Fibroblast of skin of left quadriceps (primary cell): ENCODE measurements at regions not wholly inside any gene's neighbourhood (a gene's known extent, or its start where the extent isn't known, plus 50 kb on each side); places are given as distances from the start of the nearest gene placed in this dataset.
"Not testable (repeated sequence)": the region's sequence is repeated elsewhere in the genome, so short reads cannot be mapped to it uniquely, and the experiment has no call there.

Experiments
- DNase-seq, 2 experiments: peaks; one replicate each; pipeline ENCODE4 v3.0.0-alpha.2; 2013; ENCODE audit warnings: low read depth in 2 of 2

DNA sequence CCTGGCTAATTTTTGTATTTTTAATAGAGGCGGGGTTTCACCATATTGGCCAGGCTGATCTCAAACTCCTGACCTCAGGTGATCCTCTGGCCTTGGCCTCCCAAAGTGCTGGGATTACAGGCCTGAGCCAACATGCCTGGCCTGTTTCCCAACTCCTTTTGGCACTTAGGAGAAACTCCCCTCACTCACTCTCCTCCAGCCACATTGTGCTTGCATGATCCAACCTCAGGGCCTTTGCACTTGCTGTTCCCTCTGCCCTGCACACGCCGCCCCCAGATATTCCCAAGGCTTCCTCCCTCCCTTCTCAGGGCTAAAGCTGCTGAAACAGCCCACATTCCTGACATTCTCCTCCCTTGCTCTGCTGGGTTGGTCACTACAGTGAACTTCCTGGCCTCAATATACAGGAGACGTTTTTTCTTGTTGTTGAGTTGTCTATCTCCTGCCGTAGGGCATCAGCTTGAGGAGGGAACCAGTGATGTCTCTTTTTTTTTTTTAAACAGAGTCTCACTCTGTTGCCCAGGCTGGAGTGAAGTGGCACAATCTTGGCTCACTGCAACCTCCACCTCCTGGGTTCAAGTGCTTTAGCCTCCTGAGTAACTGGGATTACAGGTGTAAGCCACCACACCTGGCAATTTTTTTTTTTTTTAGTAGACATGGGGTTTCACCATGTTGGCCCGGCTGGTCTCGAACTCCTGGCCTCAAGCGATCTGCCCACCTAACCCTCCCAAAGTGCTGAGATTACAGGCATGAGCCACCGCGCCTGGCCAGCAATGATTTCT, 61.4 kb upstream of the PTPN1 start:
- DNase-seq: not testable (repeated sequence)

GRCh38 chr20:50449738-50450492, 60.3 kb upstream of the PTPN1 start:
- no peak for DNase-seq

GRCh38 chr20:50450493-50450826, 59.7 kb upstream of the PTPN1 start:
- DNase-seq: no peak

DNA sequence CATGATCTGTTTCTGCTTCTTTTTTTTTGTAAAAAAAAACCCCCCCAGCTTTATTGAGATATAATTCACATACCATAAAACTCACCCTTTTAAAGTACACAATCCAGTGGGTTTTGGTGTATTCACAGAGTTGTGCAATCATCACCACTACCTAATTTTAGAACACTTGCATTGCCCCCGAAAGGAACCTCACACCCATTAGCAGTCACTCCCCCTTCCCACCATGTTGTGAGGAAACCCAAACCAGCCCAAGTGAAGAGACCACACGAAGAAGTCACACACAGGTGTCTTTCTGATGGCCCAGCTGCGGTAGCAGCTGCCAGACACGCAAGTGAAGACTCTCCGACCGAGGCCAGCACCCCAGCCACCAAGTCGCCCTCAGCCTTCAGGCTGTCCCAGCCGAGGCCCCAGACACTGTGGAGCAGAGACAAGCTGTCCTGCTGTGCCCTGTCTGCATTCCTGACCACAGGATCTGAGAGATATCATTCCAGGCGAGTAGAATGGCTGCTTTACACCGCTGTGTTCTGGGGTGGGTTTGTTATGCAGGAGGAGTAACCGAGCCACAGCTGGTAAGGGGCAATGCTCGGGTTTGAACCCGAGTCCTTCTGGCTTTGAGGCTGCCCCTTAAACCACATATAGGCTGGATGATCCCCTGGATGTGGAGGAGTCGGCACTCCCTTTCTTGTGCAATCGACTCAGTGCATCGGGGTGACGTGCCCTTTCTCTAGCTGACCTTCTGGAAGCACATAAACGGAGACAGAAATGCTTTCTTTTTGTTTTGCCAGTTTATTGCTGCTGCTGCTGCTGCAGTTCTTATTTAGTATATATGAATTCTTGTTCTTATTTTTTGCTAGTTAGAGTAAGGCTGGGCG, 59.1 kb upstream of the PTPN1 start:
- no peak for DNase-seq

- not testable (repeated sequence) for DNase-seq
Measured at GRCh38 chr20:50451792-50452425, 58.3 kb upstream of the PTPN1 start.

GRCh38 chr20:50453533-50454244, 56.5 kb upstream of the PTPN1 start:
- no peak for DNase-seq

DNA sequence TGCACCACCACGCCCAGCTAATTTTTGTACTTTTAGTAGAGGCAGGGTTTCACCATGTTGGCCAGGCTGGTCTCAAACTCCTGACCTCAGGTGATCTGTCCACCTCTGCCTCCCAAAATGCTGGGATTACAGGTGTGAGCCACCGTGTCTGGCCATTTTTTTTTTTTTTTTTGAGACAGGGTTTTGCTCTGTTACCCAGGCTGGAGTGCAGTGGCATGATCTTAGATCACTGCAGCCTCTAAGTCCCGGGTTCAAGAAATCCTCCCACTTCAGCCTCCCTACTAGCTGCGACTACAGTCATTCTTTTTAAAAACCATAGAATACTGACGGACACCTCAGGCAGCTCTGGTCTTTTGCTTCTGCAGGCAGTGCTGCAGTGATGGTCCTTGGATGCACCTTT, 54.9 kb upstream of the PTPN1 start:
- DNase-seq: not testable (repeated sequence)

- no peak for DNase-seq
Measured at GRCh38 chr20:50455656-50456451, 54.3 kb upstream of the PTPN1 start.

DNA sequence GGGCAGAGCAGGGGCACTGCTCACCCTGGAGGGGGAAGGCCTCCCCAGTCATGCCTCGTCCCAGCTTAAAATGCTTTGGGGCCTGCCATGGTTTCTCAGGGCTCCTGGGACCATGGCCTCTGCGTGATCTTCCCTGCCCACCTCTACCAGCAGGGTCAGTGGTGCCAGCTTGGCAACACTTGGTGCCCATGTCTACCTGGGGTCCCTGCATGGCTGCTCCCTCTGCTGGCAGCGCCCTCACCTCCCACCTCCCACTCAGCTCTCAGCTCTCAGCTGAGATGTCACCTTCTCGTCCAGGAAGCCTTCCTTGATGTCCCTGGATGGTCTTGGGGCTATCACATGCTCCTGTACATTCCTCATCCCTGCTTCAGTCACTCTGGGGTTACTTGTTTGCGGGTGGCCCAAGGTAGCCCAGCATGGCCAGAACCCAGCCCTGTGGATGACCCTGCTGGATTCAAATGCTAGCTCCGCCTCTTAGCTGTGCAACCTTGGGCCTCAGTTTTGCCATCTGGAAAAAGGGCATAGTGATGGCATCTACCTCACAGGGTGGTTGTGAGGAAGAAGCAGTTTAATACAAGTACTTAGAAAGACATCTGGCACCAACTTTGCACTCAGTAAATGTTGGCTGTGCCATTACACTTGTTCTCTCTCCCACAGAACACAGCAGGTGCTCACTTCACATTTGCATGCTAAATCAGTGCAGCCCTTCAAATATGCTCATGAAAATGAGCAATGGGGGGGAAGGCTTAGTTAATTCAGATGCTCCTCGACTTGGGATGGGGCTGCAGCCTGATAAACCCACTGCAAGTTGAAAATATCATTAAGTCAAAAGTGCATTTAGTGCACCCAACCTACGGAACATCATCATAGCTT, 53.5 kb upstream of the PTPN1 start:
- DNase-seq: no peak

DNA sequence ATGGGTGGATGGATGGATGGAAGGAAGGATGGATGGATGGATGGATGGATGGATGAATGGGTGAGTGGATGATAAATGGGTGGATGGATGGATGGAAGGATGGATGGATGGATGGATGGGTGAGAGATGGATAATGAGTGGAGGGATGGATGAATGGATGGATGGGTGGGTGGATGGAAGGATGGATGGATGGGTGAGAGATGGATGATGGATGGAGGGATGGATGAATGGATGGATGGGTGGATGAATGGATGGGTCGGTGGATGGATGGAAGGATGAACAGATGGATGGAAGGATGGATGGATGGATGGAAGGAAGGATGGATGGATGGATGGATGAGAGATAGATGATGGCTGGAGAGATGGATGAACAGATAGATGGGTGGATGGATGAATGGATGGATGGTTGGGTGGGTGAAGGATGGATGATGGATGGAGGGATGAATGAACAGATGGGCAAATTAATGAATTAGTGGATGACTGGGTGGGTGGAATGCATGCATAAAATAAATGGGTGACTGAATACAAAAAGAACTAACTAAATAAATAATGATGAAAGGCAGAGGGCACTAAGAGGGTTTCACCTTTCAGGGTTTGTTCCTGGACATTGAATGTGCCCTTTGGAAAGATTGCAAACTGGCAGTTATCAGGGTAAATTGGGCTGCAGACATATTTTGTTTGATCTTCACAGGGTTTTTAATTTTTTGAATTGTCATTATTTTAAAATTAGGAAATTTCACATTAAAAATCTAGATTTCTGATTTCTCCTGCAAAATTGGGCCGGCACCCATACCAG, 50.9 kb upstream of the PTPN1 start:
- DNase-seq: no peak

- no peak for DNase-seq
Measured at GRCh38 chr20:50460115-50460607, 50.0 kb upstream of the PTPN1 start.
